ENCODE measurements at regions not wholly inside any gene's neighbourhood (a gene's known extent, or its start where the extent isn't known, plus 50 kb on each side); places are given as distances from the start of the nearest gene placed in this dataset.

GRCh38 chr12:46438256-46438655 is 65.7 kb upstream of the SLC38A2 start:
- TF ChIP-seq, protein P1, sequence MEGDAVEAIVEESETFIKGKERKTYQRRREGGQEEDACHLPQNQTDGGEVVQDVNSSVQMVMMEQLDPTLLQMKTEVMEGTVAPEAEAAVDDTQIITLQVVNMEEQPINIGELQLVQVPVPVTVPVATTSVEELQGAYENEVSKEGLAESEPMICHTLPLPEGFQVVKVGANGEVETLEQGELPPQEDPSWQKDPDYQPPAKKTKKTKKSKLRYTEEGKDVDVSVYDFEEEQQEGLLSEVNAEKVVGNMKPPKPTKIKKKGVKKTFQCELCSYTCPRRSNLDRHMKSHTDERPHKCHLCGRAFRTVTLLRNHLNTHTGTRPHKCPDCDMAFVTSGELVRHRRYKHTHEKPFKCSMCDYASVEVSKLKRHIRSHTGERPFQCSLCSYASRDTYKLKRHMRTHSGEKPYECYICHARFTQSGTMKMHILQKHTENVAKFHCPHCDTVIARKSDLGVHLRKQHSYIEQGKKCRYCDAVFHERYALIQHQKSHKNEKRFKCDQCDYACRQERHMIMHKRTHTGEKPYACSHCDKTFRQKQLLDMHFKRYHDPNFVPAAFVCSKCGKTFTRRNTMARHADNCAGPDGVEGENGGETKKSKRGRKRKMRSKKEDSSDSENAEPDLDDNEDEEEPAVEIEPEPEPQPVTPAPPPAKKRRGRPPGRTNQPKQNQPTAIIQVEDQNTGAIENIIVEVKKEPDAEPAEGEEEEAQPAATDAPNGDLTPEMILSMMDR (IDR thresholded peaks at IDR 0.05), result no peak
- TF ChIP-seq POLR2A (IDR thresholded peaks at IDR 0.05), result no peak

All from heart left ventricle (tissue), 13 donors.